ENCODE measurements at regions not wholly inside any gene's neighbourhood (a gene's known extent, or its start where the extent isn't known, plus 50 kb on each side); places are given as distances from the start of the nearest gene placed in this dataset.

GRCh38 chr15:87225436-87225835 lies 1031.1 kb downstream of the NTRK3 start:
- no peak for DNase-seq

- DNase-seq = no peak
Measured at GRCh38 chr15:87224404-87224803, 1032.1 kb downstream of the NTRK3 start.

- no peak for DNase-seq
Measured at GRCh38 chr15:87219650-87220615, 1036.6 kb downstream of the NTRK3 start.

GRCh38 chr15:87215100-87215499 lies 1041.4 kb downstream of the NTRK3 start:
- DNase-seq = no peak

- DNase-seq = no peak
Measured at GRCh38 chr15:87213626-87214025, 1042.9 kb downstream of the NTRK3 start.

GRCh38 chr15:87212041-87212440 lies 1044.5 kb downstream of the NTRK3 start:
- DNase-seq = no peak

GRCh38 chr15:87211547-87211946 lies 1045.0 kb downstream of the NTRK3 start:
- no peak for DNase-seq

- DNase-seq = no peak
Measured at GRCh38 chr15:87209891-87210689, 1046.4 kb downstream of the NTRK3 start.

- no peak for DNase-seq
Measured at GRCh38 chr15:87207990-87208580, 1048.5 kb downstream of the NTRK3 start.

GRCh38 chr15:87207251-87207650 lies 1049.3 kb downstream of the NTRK3 start:
- no peak for DNase-seq

- DNase-seq = no peak
Measured at GRCh38 chr15:87201986-87202385, 1054.6 kb downstream of the NTRK3 start.

- DNase-seq = no peak
Measured at GRCh38 chr15:87200149-87200548, 1056.4 kb downstream of the NTRK3 start.

GRCh38 chr15:87197981-87198380 lies 1058.6 kb downstream of the NTRK3 start:
- DNase-seq = no peak

- DNase-seq = no peak
Measured at GRCh38 chr15:87196498-87196897, 1060.0 kb downstream of the NTRK3 start.

GRCh38 chr15:87193481-87193880 lies 1063.1 kb downstream of the NTRK3 start:
- DNase-seq = no peak

GRCh38 chr15:87167706-87168105 lies 1088.0 kb downstream of the AGBL1 start:
- no peak for DNase-seq

- DNase-seq = no peak
Measured at GRCh38 chr15:87167055-87167454, 1087.4 kb downstream of the AGBL1 start.

GRCh38 chr15:87155771-87156170 lies 1076.1 kb downstream of the AGBL1 start:
- DNase-seq = no peak

- peak in 1 of 5 experiments; percentile 38 for DNase-seq
Measured at GRCh38 chr15:87154761-87155160, 1075.1 kb downstream of the AGBL1 start.

GRCh38 chr15:87151202-87151748 lies 1071.6 kb downstream of the AGBL1 start:
- no peak for DNase-seq

- no peak for DNase-seq
Measured at GRCh38 chr15:87145696-87146095, 1066.0 kb downstream of the AGBL1 start.

- no peak for DNase-seq
Measured at GRCh38 chr15:87144775-87145174, 1065.1 kb downstream of the AGBL1 start.

- no peak for DNase-seq
Measured at GRCh38 chr15:87142096-87142495, 1062.4 kb downstream of the AGBL1 start.
